HG03196 (cell line): ENCODE measurements at regions not wholly inside any gene's neighbourhood (a gene's known extent, or its start where the extent isn't known, plus 50 kb on each side); places are given as distances from the start of the nearest gene placed in this dataset.
"Not testable (repeated sequence)": the region's sequence is repeated elsewhere in the genome, so short reads cannot be mapped to it uniquely, and the experiment has no call there.

Experiments
- ATAC-seq: cut with Tn5 transposase; IDR thresholded peaks from one replicate; pipeline ENCODE4 v1.9.1; 2021; ENCODE audit not compliant: unreplicated experiment

- no peak for ATAC-seq
Observed at GRCh38 chr20:4476903-4477500, 209.3 kb upstream of the PRNP start.

DNA sequence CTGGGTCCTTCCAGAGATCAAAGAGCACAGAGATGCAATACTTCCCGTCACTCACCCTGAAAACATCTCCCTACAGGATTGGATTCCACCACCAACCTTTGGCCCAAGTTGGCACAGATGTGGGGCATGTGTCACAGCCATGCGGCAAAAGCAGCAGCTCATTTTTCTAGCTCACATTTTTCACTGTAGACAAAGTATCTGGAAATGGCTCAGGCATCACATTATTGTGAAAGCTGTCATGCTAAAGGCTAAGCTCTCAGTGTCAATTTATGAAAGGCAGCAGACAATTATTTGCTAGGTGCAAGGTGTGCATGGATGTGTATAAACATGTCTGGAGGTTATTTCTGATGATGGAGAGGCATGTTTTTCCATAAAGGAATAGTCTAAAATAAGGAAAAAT, 213.3 kb upstream of the PRNP start:
- no peak for ATAC-seq

DNA sequence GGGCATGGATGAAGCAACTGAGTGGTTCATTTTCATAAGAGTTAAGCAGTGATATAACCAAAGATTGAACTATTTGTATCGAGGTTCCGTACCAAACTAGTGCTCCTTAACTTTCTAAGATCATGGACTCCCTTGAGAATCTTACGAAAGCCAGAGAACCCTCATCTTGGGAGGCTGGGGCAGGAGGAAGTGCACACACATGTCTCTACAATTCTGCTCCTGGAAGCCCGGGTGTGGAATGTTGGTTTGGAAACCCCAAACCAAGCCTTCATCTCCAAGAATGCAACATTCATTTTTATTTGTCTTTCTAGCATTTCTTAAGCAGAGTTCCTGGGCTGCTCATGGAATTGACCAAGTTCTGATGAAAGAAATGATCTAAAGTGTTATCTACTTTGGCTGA, 215.0 kb upstream of the PRNP start:
- ATAC-seq: no peak

- no peak for ATAC-seq
Observed at GRCh38 chr20:4470375-4470774, 215.9 kb upstream of the PRNP start.

DNA sequence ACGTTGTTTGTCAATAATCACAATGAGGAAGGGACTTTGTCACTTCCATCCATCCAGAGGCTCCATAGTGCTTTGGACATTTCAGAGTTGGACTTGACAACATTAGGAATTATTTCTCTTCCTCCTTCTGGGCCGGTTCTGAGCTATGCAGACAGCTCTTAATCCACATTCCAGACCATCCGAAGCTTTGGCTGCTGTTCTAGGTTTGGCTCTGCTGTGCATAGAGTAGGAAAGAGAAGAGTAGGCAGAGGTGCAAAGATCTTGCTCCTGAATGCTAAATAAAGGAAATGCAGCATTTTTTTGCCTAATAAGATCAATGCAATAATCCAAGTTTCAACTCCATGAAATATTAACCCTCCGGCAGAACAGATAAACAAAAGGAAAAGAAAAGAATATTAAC, 216.3 kb upstream of the PRNP start:
- ATAC-seq: no peak

GRCh38 chr20:4468114-4468513, 218.1 kb upstream of the PRNP start:
- ATAC-seq: no peak

- no peak for ATAC-seq
Observed at GRCh38 chr20:4465855-4466545, 216.9 kb upstream of the ADRA1D start.

- no peak for ATAC-seq
Observed at GRCh38 chr20:4465212-4465611, 216.1 kb upstream of the ADRA1D start.

GRCh38 chr20:4462801-4463200, 213.7 kb upstream of the ADRA1D start:
- ATAC-seq: not testable (repeated sequence)

GRCh38 chr20:4459081-4459480, 210.0 kb upstream of the ADRA1D start:
- ATAC-seq: no peak

DNA sequence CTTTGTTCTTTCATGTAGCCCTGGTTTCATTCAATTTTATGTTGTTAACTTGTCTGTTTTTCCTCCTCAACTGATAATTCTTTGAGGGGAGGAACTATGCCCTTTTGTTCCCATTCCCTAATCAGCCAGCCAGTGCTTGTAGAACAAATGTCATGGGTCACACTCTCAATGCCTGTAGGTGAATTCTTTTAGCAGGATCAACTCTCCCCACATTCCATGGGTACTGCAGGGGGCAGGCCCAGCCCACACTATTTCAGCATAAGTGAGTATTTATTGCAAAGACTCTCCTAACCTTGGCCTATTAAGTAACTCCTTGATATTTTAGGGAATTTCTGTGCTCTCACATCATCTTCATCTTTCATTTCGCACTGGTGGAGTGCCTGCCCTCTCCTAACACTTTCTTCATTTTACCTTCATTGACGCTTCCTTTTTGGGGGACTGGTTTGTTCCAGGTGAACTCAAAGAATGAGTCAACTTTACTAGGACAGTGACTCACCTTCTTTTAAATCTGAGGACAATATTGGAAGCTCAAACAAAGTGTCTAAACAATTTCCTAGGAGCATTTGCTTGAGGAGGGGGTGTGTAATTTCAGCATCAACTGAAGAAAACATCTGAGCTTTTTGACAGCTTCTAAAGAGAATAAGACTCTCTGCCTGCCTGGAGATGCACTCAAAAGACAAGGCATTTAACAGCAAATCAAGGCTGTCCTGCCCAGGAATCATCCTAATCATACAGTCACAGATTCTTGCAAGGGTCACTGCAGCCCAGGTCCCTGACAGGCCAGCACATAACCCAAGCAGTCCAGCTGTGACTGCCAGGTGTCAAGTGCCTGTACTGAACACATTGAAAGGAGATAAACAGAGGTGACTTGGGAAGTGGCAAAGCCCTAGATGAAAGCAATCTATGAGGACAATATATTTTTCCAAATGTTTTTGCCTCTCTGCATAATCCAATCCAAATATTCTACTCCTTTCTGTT, 208.8 kb upstream of the ADRA1D start:
- ATAC-seq: no peak

- ATAC-seq: no peak
Observed at GRCh38 chr20:4455996-4456395, 206.9 kb upstream of the ADRA1D start.

DNA sequence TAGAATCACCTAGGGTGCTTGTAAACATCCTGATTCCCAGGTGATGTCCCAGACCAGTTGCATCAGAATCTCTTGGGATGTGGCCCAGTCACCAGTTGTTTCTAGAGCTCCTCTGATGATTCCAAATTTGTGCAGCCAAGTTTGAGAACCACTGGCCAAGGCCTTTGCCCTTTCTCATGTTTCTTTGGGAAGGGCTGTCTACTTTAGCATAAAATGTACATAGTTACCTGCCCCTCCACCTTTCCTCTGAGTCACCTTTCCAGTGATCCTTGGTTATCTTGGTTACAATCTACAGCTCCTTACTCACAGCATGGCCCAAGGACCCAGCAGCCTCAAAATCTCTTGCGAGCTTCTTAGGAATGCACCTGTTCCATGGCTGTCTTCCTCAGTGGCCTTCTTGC, 206.2 kb upstream of the ADRA1D start:
- ATAC-seq: no peak

DNA sequence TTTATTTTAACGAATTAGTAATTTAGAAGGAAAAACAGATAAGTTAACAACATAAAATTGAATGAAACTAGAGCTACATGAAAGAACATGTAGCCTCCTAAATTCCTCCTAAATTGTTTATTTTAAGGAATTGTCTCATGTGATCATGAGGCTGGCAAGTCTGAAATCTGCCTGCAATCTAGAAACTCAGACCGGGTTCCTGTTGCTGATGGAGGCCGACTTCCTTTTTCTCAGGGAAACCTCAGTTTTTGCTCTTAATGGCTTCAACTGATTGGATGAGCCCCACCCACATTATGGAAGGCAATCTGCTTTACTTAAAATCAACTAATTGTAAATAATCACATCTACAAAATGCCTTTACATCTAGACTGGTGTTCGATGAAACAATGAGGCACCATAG, 205.0 kb upstream of the ADRA1D start:
- ATAC-seq: no peak

DNA sequence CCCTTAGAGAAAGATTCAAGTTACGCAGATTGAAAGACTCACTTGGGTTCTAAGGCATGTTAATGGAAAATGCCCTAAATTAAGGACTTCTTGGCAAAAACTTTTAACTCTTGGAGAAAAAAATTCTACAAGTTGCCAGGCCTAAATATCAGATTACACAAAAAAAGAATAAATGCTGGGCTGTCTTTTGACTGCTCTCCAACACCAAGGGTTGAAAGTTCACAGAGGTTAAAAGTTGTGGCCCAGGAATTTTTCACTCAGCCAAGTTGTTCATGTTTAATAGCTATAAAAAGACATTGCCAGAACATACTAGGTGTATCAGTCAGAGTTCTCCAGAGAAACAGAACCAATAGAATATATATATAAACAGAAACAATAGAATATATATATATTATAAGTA, 204.3 kb upstream of the ADRA1D start:
- no peak for ATAC-seq

GRCh38 chr20:4451487-4452081, 202.5 kb upstream of the ADRA1D start:
- no peak for ATAC-seq

DNA sequence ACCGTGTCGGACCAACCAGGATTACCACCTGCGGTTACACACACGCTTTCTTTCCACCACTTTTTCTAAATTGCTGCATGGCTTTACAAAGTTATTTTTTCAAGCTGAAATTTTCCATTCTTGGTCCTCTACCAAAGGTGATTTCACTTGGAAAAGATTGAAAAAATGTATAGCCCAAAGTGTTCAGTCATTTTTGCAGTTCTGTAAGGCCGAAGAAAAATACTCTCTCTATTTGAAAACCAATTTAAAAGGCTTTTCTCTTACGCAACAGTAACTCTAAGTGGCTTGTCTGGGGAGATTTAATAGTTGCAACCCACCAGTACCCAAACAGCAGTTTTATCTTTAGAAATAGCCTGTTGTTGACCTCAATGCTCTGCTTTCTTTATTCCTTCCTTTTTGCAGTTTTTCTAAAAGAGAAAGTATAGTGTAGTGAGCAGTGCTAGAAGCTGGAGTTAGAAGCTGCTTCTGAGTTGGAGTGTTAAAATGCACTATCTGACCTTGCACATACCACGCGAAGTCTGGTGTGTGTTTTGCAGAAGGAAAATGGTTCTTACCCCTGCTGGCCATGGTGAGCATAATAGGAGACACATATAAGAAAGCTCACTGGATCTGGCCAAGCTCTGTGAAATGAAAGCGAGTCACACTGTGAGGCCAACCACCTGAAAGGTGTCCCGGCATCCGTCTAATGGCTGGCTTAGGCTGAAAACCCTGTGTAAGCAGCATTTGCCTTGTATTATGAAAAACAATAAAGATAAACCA, 201.0 kb upstream of the ADRA1D start:
- no peak for ATAC-seq

- ATAC-seq: no peak
Observed at GRCh38 chr20:4445784-4446183, 196.7 kb upstream of the ADRA1D start.

DNA sequence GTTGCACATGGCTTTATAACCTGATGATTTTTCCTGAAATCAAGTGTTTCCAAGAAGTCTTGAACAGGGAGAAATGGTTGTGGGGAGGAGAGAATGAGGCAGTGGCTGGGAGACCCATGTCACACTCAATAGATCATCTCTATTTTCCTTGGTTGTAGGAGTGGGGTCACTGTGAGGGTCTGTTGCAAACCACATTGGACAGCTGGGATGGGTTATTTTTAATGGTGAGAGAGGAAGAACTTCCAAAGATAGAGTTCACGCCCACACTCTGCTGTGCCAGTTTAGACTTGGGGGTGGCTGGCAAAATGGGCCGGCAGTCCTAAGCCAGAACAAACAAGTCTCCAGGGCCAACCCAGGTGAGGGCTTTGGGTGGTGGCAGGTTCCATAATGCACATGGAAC, 196.2 kb upstream of the ADRA1D start:
- ATAC-seq: no peak

DNA sequence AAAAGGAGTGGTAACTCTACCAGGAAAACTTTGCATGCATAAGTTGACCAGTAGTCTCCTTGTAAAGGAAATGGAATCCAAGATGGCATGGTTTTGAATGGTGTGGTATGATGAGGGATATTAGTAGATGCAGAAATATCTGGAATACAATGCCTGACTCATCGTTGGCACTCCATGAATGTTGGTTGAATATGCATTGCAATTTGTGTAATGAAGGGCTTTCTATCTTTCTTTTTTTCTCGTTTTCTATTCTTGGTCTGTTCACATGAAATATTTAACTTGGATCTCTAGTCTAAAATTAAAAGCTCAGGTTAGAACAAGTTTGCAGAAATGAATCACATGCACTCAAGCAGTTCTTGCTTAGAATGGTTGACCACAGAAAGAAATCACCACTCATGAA, 195.3 kb upstream of the ADRA1D start:
- ATAC-seq: no peak

DNA sequence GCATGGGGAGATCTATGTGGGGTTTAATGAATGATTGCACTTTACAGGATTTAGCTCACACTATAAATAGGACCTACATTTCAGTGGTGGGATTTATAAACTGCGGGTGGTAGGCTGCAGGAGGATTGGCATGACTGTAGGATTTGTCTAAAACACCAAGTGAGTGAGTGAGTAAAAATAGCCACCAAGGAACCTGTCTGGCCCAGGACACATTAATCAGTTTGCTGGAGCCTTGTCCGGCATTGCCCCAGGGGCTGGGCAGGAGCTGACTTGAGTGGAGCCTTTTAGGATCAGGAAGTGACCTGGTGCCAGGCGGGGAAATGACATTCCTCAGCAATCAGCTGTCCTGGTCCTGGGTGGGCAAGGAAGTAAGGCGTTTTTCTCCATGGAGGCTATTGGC, 193.9 kb upstream of the ADRA1D start:
- ATAC-seq: no peak
